GM19238 (cell line): ENCODE measurements at regions not wholly inside any gene's neighbourhood (a gene's known extent, or its start where the extent isn't known, plus 50 kb on each side); places are given as distances from the start of the nearest gene placed in this dataset.
"Not testable (repeated sequence)": the region's sequence is repeated elsewhere in the genome, so short reads cannot be mapped to it uniquely, and the experiment has no call there.

Experiments
- DNase-seq: peaks from one replicate; pipeline ENCODE4 v3.0.0; 2011; ENCODE audit warnings: low spot score; ENCODE audit not compliant: insufficient read length

GRCh38 chr9:73981405-73981804 lies 515.7 kb upstream of the RORB start:
- DNase-seq, result no peak

- no peak for DNase-seq
These were observed 501.3 kb upstream of the RORB start for GRCh38 chr9:73995836-73996235.

GRCh38 chr9:73996844-73997243 lies 500.3 kb upstream of the RORB start:
- DNase-seq, result no peak

- no peak for DNase-seq
These were observed 495.8 kb upstream of the RORB start for GRCh38 chr9:74001382-74001781.

DNA sequence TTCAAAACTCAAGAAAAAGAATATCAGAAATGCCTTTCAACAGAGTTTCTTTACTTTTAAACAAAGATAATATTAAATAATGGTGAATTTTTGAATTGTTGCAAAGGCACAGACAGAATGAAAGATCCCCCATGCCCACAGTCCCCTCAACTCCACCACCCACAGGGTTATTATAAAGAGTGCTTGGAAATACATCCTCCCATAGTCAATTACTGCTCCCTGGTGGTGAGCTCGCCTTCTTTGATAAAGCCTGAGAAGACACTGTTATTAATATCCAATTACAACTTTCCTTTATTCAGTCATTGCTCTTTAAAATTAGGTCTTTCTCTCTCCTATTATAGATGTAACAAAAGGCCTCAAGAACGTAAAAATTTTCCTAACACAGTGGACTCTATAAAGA lies 490.2 kb upstream of the RORB start:
- DNase-seq, result no peak

DNA sequence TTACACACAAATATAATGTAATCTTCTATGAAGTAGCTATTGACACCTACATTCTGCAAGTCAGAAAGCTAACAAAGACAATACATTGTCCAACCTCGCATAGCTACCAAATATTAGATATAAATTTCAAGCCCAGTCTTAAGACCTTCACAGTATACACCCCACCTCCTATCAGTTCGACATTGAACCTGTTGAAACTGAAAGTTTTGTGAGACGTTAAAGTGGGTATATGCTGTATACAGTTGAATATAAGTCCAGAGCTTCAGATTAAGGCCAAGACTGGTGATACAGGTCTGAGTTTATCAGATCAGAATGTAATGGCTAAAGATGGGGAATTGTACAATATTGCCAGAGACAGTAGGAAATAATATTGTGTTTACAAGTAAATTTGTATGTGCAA lies 489.3 kb upstream of the RORB start:
- no peak for DNase-seq

- no peak for DNase-seq
These were observed 481.1 kb upstream of the RORB start for GRCh38 chr9:74016004-74016403.

DNA sequence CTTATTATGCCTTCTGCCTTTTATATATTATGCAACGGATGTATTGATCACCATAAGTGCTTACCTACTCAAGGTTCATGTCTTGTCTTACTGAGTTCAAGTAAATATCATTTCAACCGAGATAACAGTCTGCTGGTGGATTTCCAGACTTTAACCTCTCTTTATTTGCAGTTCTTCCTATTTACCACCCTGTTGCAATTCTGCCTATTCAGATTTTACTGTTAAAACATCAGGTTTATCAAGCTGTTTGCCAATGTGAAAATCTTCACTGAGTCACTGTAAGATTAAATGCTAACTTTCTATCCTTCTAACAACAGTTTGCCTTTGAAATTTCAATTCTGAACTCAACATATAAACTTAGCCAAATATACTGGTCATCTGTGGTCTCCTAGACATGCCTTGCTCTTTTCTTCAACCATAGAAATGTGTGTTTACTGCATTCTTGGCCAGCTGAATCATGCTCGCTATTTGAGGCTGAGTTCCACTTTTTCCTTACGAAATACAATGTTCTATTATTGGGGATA lies 471.7 kb upstream of the RORB start:
- DNase-seq, result no peak

GRCh38 chr9:74032421-74032820 lies 464.7 kb upstream of the RORB start:
- no peak for DNase-seq

- no peak for DNase-seq
These were observed 461.3 kb upstream of the RORB start for GRCh38 chr9:74035786-74036185.

GRCh38 chr9:74036549-74037231 lies 460.4 kb upstream of the RORB start:
- no peak for DNase-seq

GRCh38 chr9:74037274-74037673 lies 459.9 kb upstream of the RORB start:
- DNase-seq, result no peak

- no peak for DNase-seq
These were observed 455.5 kb upstream of the RORB start for GRCh38 chr9:74041588-74041987.

GRCh38 chr9:74044844-74045243 lies 452.3 kb upstream of the RORB start:
- DNase-seq, result no peak

GRCh38 chr9:74056023-74056422 lies 441.1 kb upstream of the RORB start:
- DNase-seq, result no peak

GRCh38 chr9:74057051-74057450 lies 440.1 kb upstream of the RORB start:
- not testable (repeated sequence) for DNase-seq

- no peak for DNase-seq
These were observed 432.4 kb upstream of the RORB start for GRCh38 chr9:74064702-74065101.

DNA sequence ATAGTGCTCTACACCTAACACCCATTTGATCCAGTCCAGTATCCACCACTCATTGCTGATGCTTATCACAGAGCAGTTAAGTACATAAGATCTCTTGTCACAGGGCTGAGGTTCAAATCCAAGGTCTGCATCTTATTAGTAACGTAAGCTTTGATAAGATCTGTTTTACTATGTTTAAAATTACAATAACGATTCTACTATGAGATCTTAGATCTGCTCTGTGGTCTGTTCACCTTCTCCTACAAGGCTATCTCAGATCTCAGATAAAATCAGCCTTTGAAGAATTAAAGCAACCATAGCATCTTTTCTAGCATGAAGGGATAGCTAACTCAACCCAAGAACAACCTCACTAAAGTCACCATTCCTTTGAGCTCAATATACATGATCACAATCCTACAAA lies 431.0 kb upstream of the RORB start:
- no peak for DNase-seq

GRCh38 chr9:74066605-74067004 lies 430.5 kb upstream of the RORB start:
- no peak for DNase-seq

DNA sequence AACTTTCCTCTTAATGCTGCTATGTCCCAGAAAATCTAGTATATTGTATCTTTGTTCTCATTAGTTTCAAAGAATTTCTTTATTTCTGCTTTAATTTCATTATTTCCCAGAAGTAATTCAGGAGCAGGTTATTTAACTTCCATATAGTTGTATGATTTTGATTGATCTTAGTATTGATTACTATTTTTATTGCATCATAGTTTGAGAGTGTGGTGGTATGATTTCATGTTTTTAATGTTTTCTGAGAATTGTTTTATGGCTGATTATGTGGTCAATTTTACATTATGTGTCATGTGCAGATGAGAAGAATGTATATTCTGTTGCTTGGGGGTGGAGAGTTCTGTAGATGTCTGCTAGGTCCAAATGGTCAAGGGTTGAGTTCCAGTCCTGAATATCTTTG lies 425.6 kb upstream of the RORB start:
- DNase-seq, result no peak

- DNase-seq, result no peak
These were observed 423.2 kb upstream of the RORB start for GRCh38 chr9:74073897-74074296.

- no peak for DNase-seq
These were observed 418.5 kb upstream of the RORB start for GRCh38 chr9:74078647-74079046.

DNA sequence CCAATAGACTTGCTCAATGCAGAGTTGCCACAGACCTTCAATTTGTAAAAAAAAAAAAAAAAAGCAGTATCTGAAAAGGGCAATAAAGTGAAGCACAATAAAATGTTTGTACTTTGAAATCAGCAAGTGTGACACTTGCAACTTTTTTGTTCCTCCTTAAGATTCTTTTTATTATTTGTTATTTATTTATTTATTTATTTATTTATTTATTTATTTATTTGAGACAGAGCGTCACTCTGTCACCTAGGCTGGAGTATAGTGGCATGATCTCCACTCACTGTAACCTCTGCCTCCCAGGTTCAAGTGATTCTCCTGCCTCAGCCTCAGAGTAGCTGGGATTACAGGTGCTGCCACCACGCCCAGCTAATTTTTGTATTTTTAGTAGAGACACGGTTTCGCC lies 416.5 kb upstream of the RORB start:
- not testable (repeated sequence) for DNase-seq
